DND-41 (cell line): ENCODE measurements at regions not wholly inside any gene's neighbourhood (a gene's known extent, or its start where the extent isn't known, plus 50 kb on each side); places are given as distances from the start of the nearest gene placed in this dataset.

Experiments used
- ATAC-seq: fragments of 200-7000 bp; cut with Tn5 transposase; 3 replicates; pipeline ENCODE4 v1.9.1; 2021; ENCODE audit warnings: low read depth; ENCODE audit not compliant: insufficient read depth
- DNase-seq: peaks from one replicate; pipeline ENCODE4 v3.0.0-alpha.2; 2020
- H2AFZ ChIP-seq: 2 replicates; pipeline ENCODE4 v1.6.0; 2012; ENCODE audit warnings: low read depth, low read length
- H3K27ac ChIP-seq: 2 replicates; pipeline ENCODE4 v1.5.1; 2012; ENCODE audit warnings: low read length, inconsistent platforms
- H3K27me3 ChIP-seq: fragments of 200-600 bp; sonication (generic); 2 replicates; pipeline ENCODE4 v1.6.0; 2012; ENCODE audit warnings: low read length, mild to moderate bottlenecking, inconsistent platforms; ENCODE audit not compliant: insufficient read depth, poor library complexity
- H3K36me3 ChIP-seq: 2 replicates; pipeline ENCODE4 v1.5.1; 2012; ENCODE audit warnings: low read length, inconsistent platforms; ENCODE audit not compliant: insufficient read depth
- H3K4me1 ChIP-seq: 2 replicates; pipeline ENCODE4 v1.5.1; 2012; ENCODE audit warnings: mild to moderate bottlenecking, low read length; ENCODE audit not compliant: insufficient read depth
- H3K4me2 ChIP-seq: 2 replicates; pipeline ENCODE4 v1.6.0; 2012; ENCODE audit warnings: mild to moderate bottlenecking, moderate library complexity, low read length, inconsistent platforms; ENCODE audit not compliant: insufficient read depth
- H3K4me3 ChIP-seq, 2 experiments: fragments of 200-600 bp in 1 of 2; shearing (Covaris generic) in 1 of 2; 2 replicates each; pipeline ENCODE4 v1.5.1; 2012 to 2016; ENCODE audit warnings: inconsistent platforms in 2 of 2, low read length in 2 of 2, mild to moderate bottlenecking in 2 of 2, low read depth in 1 of 2, moderate library complexity in 1 of 2
- H3K79me2 ChIP-seq: 2 replicates; pipeline ENCODE4 v1.6.0; 2012; ENCODE audit warnings: low read length, inconsistent platforms; ENCODE audit not compliant: insufficient read depth
- H3K9ac ChIP-seq: 2 replicates; pipeline ENCODE4 v1.6.0; 2012; ENCODE audit warnings: low read depth, mild to moderate bottlenecking, inconsistent platforms, low read length, moderate library complexity
- H3K9me3 ChIP-seq: 2 replicates; pipeline ENCODE4 v1.5.1; 2012; ENCODE audit warnings: low read length, moderate library complexity, mild to moderate bottlenecking, inconsistent platforms; ENCODE audit not compliant: insufficient read depth, severe bottlenecking
- H4K20me1 ChIP-seq: 2 replicates; pipeline ENCODE4 v1.6.0; 2012; ENCODE audit warnings: low read length; ENCODE audit not compliant: insufficient read depth
- CTCF ChIP-seq: IDR thresholded peaks from 2 replicates; pipeline ENCODE4 v1.5.1; 2012; ENCODE audit warnings: borderline replicate concordance, low read length, moderate library complexity, mild to moderate bottlenecking; ENCODE audit not compliant: poor library complexity, severe bottlenecking; ENCODE audit errors: extremely low read depth
- EZH2 ChIP-seq: IDR thresholded peaks from 3 replicates; pipeline ENCODE4 v1.6.1; 2012; ENCODE audit warnings: borderline replicate concordance, low read depth, mild to moderate bottlenecking, moderate library complexity, low read length, inconsistent platforms; ENCODE audit not compliant: severe bottlenecking

- DNase-seq (no peak), ATAC-seq (no peak)
- no peaks in the 10 kb centered on the region for H4K20me1 ChIP-seq
- H3K4me3 ChIP-seq, result no peak overlapping the region
- H3K79me2 ChIP-seq, result no peaks in the 10 kb centered on the region
- H3K36me3 ChIP-seq, result no peaks in the 10 kb centered on the region
- H3K9me3 ChIP-seq, result no peaks in the 10 kb centered on the region
- no peak overlapping the region for H3K4me2 ChIP-seq
- TF ChIP-seq CTCF, result no peak
- no peak for TF ChIP-seq EZH2
- H3K27ac ChIP-seq, result no peak overlapping the region
- no peak overlapping the region for H2AFZ ChIP-seq
- H3K4me1 ChIP-seq, result no peaks in the 10 kb centered on the region
- H3K9ac ChIP-seq, result no peak overlapping the region
- H3K27me3 ChIP-seq, result no peaks in the 10 kb centered on the region
These were observed 161.0 kb upstream of the RASGEF1B start for GRCh38 chr4:81632581-81633299.

GRCh38 chr4:81631958-81632441 lies 160.3 kb upstream of the RASGEF1B start:
- Histone ChIP-seq H3K27ac (no peak overlapping the region), H3K9ac (no peak overlapping the region), H3K4me2 (no peak overlapping the region), H3K27me3 (no peaks in the 10 kb centered on the region), H3K9me3 (no peaks in the 10 kb centered on the region), H3K4me3 (no peak overlapping the region), H4K20me1 (no peaks in the 10 kb centered on the region), H2AFZ (no peak overlapping the region), H3K4me1 (no peaks in the 10 kb centered on the region), H3K36me3 (no peaks in the 10 kb centered on the region), H3K79me2 (no peaks in the 10 kb centered on the region)
- DNase-seq (no peak), ATAC-seq (no peak)
- TF ChIP-seq EZH2 (no peak), CTCF (no peak)

GRCh38 chr4:81629366-81629765 lies 157.7 kb upstream of the RASGEF1B start:
- H3K4me3 ChIP-seq, result no peak overlapping the region
- no peak overlapping the region for H3K9ac ChIP-seq
- H3K9me3 ChIP-seq, result no peaks in the 10 kb centered on the region
- H3K27me3 ChIP-seq, result no peaks in the 10 kb centered on the region
- no peak overlapping the region for H3K4me2 ChIP-seq
- DNase-seq (no peak), ATAC-seq (no peak)
- no peak for TF ChIP-seq CTCF
- TF ChIP-seq EZH2, result no peak
- H3K27ac ChIP-seq, result no peak overlapping the region
- H4K20me1 ChIP-seq, result no peaks in the 10 kb centered on the region
- H3K79me2 ChIP-seq, result no peaks in the 10 kb centered on the region
- no peak overlapping the region for H2AFZ ChIP-seq
- no peaks in the 10 kb centered on the region for H3K4me1 ChIP-seq
- no peaks in the 10 kb centered on the region for H3K36me3 ChIP-seq

GRCh38 chr4:81628489-81628888 lies 156.8 kb upstream of the RASGEF1B start:
- H2AFZ ChIP-seq, result no peak overlapping the region
- no peaks in the 10 kb centered on the region for H3K79me2 ChIP-seq
- H3K36me3 ChIP-seq, result no peaks in the 10 kb centered on the region
- H3K4me1 ChIP-seq, result no peaks in the 10 kb centered on the region
- H3K9ac ChIP-seq, result no peak overlapping the region
- H3K4me3 ChIP-seq, result no peak overlapping the region
- no peak overlapping the region for H3K4me2 ChIP-seq
- DNase-seq (no peak), ATAC-seq (no peak)
- no peaks in the 10 kb centered on the region for H3K27me3 ChIP-seq
- no peaks in the 10 kb centered on the region for H4K20me1 ChIP-seq
- H3K9me3 ChIP-seq, result no peaks in the 10 kb centered on the region
- no peak overlapping the region for H3K27ac ChIP-seq
- TF ChIP-seq EZH2 (no peak), CTCF (no peak)
